NCI-H1417 (cell line): ENCODE measurements at regions not wholly inside any gene's neighbourhood (a gene's known extent, or its start where the extent isn't known, plus 50 kb on each side); places are given as distances from the start of the nearest gene placed in this dataset.

Experiments used
- DNase-seq, 3 experiments: peaks; one replicate each; lab custom pipeline; 2025; lab: John Stamatoyannopoulos, UW

DNA sequence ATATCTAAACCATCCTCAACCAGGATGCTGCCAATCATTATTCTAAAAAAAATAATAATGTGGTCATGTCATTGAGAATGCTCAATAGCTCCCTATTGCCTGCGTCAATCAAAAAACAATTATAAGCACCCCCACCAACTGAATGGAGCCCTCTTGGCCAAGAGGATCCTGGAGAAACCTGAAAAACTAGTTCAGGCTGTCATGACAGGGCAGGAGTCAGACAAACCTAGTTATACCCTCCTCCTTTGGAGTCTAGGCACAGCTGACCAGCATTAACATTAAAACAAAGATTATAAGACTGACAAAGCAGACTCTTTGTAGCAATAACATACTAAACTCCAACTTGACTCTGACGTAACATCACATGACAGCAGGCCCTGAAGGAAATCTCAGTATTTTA, 119.2 kb upstream of the CCL2 start:
- no peak for DNase-seq

DNA sequence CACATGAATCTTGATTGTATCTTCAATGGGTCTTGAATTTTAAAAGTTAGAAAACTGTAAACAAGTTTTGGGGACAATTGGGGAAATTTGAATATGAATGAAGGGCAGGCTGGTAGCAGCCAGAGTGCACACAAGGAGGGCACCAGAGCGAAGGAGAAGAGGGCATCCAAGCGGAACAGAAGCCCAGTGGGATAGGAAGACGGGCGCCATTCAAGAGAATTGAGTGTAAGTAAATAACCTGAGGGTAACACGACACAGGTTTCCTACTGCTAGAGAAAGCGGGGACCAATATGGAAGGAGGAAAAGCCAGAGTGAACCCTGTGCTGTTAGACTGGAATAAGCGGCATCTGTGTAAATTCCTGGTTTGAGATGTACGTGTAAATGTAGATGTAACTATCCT, 115.1 kb upstream of the CCL2 start:
- peak in 2 of 3 experiments; percentile 2 to 83 for DNase-seq

DNA sequence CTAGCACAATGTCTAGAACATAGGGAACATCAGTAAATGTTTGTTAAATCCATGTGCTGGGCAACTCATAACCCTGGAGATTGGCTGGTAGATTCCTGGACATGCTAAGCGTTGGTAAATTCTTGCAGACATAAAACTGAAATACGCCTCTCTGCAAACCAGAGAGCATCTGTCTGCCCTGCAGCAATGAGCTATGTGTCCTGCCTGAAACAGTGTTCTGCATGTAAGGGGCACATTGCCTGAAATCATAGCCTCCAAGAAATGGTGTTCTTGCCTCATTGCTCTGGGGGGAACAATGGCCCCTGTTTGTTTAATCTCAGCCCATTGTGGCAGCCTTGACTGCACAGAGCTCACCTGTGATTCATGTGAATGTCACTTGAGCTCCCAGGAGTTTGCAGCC, 113.5 kb upstream of the CCL2 start:
- peak in 1 of 3 experiments; percentile 63 for DNase-seq

DNA sequence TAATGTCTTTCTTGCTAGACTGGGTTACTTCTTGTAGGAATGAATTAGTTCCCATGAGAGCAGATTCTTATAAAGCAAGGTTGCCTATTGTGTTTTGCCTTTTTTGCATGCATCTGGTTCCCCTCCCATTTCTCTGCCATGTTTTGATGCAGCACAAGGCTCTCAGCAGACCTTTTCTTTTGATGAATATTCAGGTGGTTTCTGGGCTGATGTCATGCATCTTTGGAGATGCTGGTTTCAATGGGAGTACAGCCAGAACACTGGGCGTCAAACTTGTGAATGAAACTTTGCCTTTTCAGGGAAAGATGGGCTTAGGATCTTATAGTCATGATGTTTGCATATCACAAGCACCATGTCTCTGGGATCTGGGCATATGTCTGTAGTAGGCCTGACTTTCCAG, 111.7 kb upstream of the CCL2 start:
- no peak for DNase-seq

DNA sequence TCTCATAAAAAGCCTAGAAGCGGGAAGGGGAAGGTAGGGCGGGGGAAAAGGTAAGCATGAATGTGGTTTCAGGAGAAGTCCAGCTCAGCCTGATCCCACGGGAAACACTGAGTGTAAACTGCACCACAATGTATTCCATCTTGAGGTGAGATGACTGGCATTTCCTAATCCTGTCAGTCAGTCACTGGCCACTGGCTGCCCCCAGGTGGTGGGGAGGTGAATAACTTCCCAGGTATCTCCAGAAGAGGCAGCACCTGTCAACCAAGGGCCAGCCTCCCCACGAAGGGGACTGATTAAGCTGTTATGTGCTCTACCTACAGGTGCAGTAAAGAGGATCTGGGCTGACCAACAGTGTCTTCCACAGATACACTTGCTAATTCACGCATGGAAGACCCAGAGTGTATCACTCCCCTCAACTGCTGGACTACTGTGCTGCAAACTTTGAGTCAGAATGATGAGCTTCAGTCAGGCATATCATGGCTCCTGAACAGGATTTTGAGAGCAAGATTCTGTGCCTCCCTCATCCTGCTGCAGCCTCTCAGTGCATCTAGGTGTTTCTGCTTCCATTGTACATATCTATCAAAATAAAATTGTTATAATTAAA, 108.5 kb upstream of the CCL2 start:
- DNase-seq = peak; percentile 40 to 85 (median 63)

DNA sequence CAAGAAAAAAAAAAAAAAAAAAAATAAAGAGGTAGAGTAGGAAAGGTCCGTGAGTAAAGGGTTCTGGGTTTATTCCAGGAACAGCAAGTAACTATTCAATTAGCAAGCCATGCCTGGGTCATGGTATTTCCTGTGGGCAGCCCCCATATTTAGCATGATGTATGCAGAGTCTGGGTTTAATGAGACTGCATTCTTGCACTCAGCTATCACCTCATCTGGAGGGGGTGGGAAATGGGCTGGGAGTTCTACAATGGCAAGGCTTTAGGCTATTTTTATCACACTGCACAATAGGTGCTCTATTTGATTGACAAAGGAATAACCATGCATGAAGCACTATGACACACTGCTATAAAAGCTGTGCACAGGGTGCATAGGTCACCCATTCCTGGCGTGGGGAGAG, 104.0 kb upstream of the CCL2 start:
- DNase-seq = no peak

DNA sequence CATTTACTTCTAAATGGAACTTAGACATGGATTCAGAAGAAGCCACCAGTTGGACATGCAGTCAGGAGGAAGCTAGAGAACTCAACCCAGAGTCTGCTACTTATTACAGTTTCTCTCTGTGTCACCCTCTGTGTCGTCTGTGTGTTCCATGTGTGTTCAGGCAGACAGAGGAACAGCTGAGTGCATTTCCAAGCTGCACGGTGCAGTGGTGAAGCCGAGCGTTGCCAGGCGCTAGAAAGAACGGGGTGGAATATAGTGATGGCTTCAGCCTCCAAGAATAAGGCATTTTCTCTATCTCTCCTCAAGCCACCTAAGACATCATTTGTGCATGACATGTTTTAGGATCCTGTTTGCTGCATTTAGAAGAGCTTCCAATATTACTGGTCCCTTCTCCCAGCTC, 101.1 kb upstream of the CCL2 start:
- DNase-seq = no peak

DNA sequence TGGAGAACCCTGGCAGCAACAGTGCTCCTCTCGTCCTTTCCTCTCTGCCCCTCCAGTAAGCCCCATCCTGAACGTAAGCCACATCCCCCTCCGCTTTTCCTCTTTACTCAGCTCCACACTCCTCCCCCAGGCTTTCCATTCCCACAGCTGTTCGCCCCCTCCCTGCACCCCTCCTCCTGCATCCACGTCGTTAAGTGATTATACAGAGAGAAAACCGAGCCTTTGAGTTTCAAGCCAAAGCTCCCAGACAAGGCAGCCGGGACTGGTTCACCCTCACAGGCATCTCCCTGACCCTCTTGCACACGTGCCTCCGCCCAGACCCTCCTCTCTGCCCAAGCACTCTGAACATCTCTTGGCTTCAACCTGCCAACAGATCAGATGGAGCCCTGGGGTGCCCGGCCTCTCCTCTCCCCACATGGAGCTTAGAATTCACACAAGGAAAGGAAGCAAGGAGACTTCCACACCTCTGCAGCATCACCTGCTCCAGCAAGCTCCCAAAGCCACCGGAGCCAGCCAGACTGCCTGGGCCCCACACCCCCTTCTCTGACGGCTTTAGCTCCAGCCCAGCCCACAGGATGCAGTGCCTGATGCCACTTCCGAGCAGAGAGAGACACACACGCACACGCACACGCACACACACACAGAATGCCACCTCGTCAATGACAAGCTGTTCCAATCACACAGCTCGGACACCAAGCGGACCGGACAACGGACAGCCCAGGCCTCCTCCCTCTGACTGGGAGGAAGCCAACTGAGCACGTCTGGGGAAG, 99.9 kb upstream of the CCL2 start:
- no peak for DNase-seq

DNA sequence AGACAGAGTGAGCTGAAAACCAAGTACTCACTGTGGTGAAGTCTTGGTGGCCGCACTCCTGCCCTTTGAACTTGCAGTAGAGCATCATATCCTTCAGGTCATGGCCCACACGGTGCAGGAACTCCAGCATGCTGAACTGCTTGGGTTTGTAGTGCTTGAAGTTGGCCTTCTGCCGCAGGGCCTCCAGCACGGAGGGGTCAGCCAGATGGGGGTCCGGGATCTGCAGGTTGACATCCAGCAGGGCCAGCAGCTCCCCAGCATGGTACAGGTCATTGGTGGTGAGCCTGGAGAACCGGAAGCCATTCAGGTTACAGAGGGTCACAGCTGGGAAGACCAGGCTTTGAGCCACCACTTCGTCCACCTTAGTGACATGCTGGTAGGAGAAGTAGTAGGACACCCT, 99.1 kb upstream of the CCL2 start:
- no peak for DNase-seq

DNA sequence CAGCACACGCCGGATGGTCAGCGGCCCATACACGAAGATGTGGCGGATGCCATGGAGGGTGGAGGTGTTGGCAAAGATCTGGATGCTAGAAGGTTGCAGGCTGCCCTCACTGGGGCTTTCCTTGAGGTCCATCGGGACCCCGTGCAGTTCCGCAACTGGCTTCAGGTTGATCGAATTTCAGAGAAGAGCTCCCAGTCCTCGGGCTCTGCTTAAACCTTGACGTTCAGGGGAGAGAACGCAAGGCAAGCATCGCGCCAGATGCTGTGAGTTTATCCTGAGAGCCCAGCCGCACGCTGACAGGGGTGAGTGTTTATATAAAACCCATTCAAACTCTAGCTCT, 98.7 kb upstream of the CCL2 start:
- DNase-seq = no peak

DNA sequence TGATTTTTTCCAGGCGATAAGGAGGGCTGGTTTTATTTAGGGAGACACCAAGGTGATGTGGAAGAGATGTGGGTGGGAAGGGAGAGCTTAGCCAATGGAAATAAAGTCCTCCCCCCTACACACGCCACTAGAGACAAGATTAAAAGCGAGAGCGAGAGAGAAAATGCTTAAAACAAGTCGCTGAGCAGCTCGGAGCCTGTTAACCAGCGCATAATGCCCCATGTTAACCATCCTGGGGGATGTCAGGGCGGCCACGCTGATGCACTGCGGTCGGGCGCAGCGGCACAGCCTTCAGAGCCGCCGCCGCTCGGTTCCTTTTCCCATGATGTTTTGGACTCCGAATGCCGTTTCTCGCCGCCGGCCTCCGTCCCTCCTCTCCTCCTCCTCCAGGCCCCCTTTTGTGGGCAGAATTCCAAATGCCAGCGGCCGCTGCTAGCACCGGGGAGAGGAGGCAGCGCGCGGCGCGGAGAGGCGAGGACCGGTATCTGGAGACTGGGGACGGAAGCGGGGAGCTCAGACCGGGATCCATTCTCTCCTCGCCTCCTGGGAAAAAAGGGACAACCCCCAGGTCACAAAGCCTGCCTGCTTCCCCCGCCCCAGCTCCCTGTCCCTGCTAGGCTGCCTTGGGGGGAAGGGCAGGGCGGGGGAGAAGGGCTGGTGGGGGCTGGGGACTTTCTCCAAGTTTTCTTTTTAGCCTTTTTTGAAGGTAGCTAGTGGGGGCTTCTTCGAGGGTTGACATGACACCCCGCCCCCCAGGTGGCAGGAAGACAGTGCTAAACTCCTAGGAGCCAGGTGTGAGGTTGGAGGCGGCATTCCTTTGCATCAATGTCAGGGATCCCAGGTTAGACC, 98.1 kb upstream of the CCL2 start:
- DNase-seq = no peak

DNA sequence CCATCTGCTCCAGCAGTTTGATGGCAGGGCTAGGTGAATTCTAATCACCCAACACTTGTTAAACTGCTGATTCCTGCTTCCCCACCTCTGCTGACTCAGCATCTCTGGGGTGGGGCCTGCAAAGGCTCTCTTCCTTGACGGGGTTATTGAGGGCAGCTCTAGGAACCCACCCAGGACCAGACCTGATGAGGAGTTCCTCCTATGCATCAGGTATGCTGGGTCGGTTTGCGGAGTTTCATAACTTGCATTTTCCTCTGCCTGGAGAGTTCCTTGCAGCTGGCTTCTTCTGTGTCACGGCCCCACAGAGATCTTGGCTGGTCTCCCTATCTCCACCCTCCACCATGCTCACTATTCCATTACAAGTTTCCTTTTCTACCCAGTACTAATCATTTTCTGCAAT, 93.4 kb upstream of the CCL2 start:
- DNase-seq = no peak

DNA sequence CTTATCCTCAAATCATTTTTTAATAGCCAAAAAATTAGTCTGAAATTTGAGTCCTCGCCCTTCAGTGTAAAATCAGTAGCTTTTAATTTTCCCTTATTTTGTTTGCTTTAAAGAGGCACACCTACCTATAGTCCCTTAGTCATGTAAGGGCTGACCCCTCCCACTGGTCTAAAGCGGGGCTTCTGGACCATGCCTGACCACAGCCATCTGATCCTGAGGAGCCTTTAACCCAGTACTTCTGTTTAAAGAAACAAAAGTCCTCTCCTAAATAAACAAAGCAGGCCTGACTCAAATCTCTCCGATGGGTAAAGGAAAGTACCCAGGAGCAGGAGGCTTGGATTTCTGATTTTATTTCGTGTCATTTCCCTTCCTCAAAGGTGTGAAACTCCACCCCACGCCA, 92.0 kb upstream of the CCL2 start:
- DNase-seq = no peak

DNA sequence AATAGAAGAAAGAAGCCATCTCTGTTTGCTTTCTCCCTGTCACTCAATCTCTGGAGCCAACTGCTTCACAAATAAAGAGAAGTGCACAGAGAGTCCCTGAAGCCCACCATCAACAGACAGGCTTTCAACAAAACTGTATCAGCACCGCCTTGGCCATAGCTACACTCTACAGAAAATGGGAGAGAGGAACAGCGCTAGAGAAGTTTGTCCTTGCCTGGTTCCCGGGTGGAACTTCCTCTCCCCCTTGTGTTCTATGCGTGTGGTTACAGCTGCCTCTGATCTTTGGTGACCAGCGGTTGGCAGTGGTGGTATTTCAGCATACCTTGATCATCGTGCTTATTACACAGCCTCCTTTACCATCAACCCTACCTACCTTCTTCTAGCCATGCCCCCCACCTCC, 91.4 kb upstream of the CCL2 start:
- peak in 1 of 3 experiments; percentile 7 for DNase-seq

DNA sequence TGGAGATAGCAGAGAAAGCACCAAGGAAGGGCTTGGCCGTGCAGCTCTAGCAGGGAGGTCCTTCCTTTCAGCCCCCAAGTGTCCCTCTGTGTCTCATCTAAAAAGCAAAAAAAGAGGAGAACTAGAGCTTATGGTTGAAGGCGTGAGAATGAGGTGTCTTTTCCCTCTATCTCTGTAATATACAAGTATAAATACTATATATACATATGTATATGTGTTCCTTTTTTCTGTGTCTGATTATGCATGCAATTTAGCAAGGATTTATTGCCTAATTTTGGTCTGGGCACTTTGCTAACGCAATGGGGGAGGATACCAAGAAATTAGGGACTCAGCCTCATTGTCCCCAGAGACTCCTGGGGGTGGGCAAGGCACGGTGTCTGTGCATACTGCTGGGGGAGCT, 90.2 kb upstream of the CCL2 start:
- DNase-seq = no peak

DNA sequence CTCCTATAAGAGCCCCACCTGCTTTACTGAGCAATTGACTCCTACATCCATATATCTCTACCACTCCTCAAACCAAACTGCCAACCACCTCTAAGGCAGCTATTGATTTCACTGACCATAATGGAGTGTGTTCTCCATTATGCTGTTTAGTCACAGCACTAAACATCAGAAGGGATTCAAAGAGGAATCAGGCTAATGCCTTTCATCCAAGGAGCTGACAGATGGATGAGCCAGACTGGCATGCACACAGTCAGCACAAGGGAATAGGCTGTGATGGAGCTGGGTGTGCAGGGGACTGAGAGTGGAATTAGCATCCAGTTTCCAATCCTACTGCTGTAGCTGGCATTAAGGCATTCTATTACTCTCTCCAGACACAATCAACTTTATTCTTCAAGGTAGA, 88.7 kb upstream of the CCL2 start:
- DNase-seq = no peak

DNA sequence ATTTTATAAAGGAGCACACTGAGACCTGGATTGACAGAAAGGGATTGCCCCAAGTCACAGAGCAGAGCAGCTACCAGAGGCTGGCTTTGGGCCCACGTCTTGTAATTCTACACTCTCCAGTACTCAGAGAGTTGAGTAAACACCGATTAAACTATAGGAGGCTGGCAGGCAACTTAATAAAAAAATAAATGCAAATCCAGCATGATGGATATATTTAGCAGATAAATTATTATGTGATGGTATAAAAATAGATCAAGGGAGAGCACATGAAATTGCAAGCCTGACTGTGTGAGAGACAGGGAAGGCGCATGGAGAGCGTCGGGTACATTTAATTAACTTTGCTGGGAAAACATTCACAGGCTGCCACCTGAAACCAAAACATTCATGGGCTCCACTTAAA, 87.7 kb upstream of the CCL2 start:
- peak in 1 of 3 experiments; percentile 74 for DNase-seq

DNA sequence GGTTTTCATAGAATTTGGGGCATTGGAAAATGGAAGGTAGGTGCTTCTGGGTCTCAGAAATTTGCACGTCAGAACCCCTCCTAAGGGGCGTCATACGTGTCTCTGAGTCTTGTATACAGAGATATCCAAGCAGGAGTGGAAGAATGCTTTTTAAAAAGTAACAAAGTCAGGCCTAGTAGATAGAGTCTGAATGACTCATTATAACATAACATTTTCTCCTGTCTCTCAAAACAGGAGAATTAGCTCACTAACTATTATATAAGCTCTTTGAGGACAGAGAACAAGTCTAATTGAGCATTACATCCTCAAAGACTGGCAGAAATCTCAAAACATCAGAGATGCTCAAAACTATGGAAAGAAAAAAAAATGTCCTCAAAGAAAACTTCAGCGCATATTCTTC, 86.1 kb upstream of the CCL2 start:
- no peak for DNase-seq

DNA sequence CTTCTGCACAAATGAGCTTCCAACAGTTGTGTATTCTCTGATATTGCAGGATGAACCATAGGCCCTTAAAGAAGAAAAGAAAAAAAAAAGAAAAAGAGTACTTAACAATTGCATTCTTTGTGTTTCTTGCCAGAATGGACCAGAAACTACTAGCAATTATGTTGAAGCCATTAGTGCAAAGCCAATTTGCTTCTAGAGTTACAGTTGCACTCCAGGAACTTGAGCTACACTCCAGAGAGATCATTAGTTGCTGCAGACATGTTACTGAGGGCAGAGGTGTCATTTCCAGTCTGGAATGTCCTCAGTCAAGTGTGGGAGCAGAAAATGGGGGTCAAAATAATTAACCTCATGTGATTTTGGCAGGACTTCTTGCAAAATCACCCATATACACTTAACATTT, 85.6 kb upstream of the CCL2 start:
- peak in 2 of 3 experiments; percentile 4 to 28 for DNase-seq

DNA sequence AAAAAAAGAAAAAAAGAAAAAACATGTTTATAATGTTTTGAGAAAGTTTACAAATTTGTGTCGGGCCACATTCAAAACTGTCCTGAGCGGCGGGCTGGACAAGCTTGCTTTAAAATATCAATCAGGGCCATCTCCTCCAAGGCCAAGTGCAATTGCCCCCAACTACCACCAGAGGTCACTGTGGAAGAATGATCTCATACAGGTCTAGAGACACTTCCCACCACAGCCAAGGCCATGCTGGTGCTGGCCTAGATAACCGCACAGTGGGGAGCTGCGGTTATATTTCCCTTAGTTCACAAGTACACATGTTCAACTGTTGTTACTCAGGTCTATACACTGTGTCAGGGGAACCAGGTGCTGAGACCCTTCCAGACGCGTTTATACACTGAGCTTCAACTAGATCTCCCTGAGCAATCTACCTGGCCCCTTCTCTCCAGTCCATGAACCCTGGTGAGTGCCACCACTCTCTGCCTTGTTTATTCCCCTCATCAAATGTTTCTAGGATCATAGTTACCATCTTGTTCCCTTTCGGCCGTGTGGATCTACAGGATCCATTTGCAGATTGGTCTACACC, 83.8 kb upstream of the CCL2 start:
- DNase-seq = peak; percentile 5 to 55 (median 54)

DNA sequence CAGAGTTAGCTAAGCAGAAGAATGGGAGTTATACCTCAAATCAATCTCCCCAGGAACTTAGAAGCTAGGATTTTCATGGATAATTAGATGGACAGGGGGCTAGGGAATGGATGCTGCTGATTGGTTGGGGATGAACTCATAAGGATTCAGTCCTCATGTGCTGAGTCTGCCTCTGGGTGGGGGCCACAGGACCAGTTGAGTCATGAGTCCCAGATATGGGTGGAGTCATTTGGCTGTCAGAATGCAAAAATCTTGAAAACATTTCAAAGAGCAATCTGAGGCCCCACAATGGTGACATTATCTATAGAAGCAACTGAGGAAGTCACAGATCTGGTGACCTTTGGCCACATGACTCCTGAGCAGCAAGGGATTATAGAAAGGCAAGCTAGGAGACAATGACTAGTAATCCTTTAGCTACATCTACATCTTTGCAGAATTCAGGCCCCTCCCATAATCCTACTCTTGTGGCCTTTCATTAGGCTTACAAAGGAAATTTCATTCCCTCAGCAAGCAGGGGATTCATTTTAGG, 82.6 kb upstream of the CCL2 start:
- DNase-seq = no peak

DNA sequence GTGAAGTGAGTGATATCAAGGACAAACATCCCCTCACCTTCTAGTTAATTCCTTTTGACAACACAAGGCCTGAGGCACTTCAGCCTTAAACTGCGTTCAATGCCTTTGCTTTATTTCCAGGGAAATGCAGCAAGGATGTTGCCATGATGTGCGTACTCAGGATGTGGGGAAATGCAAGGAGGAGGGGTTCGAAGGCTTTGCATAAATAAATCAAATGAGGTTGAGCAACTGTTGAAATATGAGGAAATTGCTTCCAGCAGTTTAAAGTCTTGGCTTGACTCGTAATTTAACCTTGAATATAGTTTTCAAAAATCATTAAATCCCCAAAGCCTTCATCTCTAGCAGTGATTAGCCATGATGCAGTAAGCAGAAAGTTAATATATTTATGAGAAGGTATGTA, 81.8 kb upstream of the CCL2 start:
- no peak for DNase-seq

DNA sequence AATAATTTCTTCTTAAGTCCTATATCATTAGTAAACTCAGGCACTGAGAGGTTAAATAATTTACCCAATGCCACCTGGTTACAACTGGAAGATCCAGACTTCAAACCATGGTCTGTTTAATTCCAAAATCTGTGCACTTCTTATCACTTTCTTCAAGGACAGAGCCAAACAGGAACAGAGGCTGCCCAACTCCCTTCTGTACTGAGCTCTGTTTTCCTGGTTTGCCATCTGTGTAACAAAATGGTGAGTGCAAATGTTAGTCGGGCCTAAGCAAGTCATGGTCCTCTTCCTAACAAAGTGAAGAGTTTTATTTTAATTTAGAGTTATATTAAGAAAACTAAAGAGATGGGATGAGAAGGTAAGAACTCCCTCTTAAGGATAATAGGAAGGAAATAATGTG, 80.6 kb upstream of the CCL2 start:
- no peak for DNase-seq
